ENCODE measurements at regions not wholly inside any gene's neighbourhood (a gene's known extent, or its start where the extent isn't known, plus 50 kb on each side); places are given as distances from the start of the nearest gene placed in this dataset.

DNA sequence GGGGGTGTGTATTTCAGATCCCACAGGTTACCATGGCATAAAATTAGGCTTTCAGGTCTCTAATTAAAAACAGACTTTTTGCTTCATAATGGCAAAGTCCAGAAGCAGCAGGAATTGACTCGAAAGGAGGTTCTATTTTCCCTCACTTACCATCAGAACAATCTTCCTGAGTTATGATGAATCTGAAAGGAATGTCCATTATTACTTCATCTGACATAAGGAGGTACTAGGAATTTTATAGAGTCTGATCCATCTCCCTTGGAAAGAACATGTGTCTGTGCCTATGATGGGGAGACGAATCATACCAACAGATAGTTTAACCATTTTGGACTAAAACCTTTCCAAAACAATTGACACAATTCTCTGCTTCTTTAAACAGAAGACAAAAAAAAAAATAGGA, 206.3 kb upstream of the FGF13 start:
- TF ChIP-seq POLR2A (IDR thresholded peaks at IDR 0.05), result no peak
- TF ChIP-seq, protein P1, sequence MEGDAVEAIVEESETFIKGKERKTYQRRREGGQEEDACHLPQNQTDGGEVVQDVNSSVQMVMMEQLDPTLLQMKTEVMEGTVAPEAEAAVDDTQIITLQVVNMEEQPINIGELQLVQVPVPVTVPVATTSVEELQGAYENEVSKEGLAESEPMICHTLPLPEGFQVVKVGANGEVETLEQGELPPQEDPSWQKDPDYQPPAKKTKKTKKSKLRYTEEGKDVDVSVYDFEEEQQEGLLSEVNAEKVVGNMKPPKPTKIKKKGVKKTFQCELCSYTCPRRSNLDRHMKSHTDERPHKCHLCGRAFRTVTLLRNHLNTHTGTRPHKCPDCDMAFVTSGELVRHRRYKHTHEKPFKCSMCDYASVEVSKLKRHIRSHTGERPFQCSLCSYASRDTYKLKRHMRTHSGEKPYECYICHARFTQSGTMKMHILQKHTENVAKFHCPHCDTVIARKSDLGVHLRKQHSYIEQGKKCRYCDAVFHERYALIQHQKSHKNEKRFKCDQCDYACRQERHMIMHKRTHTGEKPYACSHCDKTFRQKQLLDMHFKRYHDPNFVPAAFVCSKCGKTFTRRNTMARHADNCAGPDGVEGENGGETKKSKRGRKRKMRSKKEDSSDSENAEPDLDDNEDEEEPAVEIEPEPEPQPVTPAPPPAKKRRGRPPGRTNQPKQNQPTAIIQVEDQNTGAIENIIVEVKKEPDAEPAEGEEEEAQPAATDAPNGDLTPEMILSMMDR (IDR thresholded peaks at IDR 0.05), result no peak
